ENCODE measurements at regions not wholly inside any gene's neighbourhood (a gene's known extent, or its start where the extent isn't known, plus 50 kb on each side); places are given as distances from the start of the nearest gene placed in this dataset.

GRCh38 chr10:61547297-61547696 lies 94.1 kb upstream of the TMEM26 start:
- no peak for DNase-seq

- DNase-seq = no peak
These were observed 92.0 kb upstream of the TMEM26 start for GRCh38 chr10:61545170-61545569.

GRCh38 chr10:61543831-61544230 lies 90.7 kb upstream of the TMEM26 start:
- no peak for DNase-seq

- no peak for DNase-seq
These were observed 89.4 kb upstream of the TMEM26 start for GRCh38 chr10:61542596-61542995.

- no peak for DNase-seq
These were observed 88.8 kb upstream of the TMEM26 start for GRCh38 chr10:61541960-61542359.

- DNase-seq = no peak
These were observed 86.7 kb upstream of the TMEM26 start for GRCh38 chr10:61539876-61540275.

- DNase-seq = no peak
These were observed 76.0 kb upstream of the TMEM26 start for GRCh38 chr10:61529208-61529607.

GRCh38 chr10:61503051-61503450 lies 49.9 kb upstream of the TMEM26 start:
- no peak for DNase-seq
